ENCODE measurements at regions not wholly inside any gene's neighbourhood (a gene's known extent, or its start where the extent isn't known, plus 50 kb on each side); places are given as distances from the start of the nearest gene placed in this dataset.
"Not testable (repeated sequence)": the region's sequence is repeated elsewhere in the genome, so short reads cannot be mapped to it uniquely, and the experiment has no call there.

DNA sequence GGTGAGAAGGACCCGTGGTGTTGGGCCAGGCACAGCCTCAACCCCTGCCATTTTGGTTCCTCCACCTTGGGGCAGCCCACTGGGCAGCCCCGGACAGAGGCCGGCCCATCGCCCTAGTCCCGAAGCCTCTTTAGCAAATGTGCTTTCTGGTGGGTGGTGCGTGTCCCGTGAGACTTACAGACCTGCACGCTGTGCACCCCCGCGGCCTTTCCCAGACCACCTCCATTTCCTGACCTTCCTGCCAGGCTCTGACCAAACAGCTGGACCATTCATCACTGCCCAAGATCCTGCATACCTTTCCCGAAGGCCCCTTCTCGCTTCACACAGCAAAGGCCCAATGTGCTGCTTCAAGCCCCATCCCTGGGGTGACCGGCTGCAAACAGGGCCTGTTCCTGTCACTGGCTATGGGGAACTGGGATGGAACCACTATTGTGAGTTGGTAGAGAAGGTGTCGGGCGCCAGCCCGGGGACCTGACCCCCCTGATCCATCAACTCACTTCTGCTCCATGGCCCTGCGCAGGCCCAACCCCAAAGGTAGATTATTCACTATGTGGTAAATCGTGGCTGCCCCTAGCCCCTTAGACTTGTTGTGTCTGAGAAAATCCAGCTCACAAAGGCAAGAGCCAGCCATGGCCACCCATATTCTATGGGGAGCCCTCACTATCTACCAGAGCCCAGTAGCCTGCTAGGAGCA lies 341.0 kb downstream of the EIPR1 start:
- no peak overlapping the region for H3K4me3 Mint-ChIP-seq (ENCODE audit: unreplicated experiment)
- H3K36me3 Mint-ChIP-seq (ENCODE audit: low read depth) = no peaks in the 10 kb centered on the region
- peaks cover 11% of the 10 kb centered on the region for H3K4me1 Mint-ChIP-seq (ENCODE audit: low read depth)
- DNase-seq (ENCODE audit: low spot score) = no peak
- H3K9me3 Mint-ChIP-seq (ENCODE audit: low read depth) = peaks cover 2% of the 10 kb centered on the region
- TF ChIP-seq, protein P1, sequence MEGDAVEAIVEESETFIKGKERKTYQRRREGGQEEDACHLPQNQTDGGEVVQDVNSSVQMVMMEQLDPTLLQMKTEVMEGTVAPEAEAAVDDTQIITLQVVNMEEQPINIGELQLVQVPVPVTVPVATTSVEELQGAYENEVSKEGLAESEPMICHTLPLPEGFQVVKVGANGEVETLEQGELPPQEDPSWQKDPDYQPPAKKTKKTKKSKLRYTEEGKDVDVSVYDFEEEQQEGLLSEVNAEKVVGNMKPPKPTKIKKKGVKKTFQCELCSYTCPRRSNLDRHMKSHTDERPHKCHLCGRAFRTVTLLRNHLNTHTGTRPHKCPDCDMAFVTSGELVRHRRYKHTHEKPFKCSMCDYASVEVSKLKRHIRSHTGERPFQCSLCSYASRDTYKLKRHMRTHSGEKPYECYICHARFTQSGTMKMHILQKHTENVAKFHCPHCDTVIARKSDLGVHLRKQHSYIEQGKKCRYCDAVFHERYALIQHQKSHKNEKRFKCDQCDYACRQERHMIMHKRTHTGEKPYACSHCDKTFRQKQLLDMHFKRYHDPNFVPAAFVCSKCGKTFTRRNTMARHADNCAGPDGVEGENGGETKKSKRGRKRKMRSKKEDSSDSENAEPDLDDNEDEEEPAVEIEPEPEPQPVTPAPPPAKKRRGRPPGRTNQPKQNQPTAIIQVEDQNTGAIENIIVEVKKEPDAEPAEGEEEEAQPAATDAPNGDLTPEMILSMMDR (IDR thresholded peaks at IDR 0.05) = no peak
- H3K27me3 Mint-ChIP-seq (ENCODE audit: low read depth) = peaks cover 17% of the 10 kb centered on the region
- H3K27ac Mint-ChIP-seq (ENCODE audit: unreplicated experiment) = no peak overlapping the region

GRCh38 chr2:3035385-3036050 lies 342.1 kb downstream of the EIPR1 start:
- peaks cover 1% of the 10 kb centered on the region for H3K4me1 Mint-ChIP-seq (ENCODE audit: low read depth)
- no peak overlapping the region for H3K4me3 Mint-ChIP-seq (ENCODE audit: unreplicated experiment)
- H3K9me3 Mint-ChIP-seq (ENCODE audit: low read depth) = peaks cover 3% of the 10 kb centered on the region
- no peaks in the 10 kb centered on the region for H3K36me3 Mint-ChIP-seq (ENCODE audit: low read depth)
- H3K27me3 Mint-ChIP-seq (ENCODE audit: low read depth) = peaks cover 14% of the 10 kb centered on the region
- H3K27ac Mint-ChIP-seq (ENCODE audit: unreplicated experiment) = no peak overlapping the region
- no peak for DNase-seq (ENCODE audit: low spot score)
- TF ChIP-seq, protein P1 (IDR thresholded peaks at IDR 0.05) = no peak

DNA sequence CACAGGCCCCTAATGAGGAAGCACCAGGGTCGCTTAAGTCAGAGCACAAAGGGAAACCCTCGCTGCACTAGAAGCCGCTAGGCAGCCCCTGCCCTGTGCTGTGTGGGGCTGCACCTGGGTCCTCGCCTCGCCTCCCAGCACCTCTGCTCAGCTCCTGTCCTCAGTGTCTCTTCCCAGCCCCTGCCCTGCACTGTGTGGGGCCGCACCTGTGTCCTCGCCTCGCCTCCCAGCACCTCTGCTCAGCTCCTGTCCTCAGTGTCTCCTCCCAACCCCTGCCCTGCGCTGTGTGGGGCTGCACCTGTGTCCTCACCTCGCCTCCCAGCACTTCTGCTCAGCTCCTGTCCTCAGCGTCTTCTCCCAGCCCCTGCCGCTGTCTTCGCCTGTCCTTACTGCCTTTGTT lies 342.8 kb downstream of the EIPR1 start:
- H3K36me3 Mint-ChIP-seq (ENCODE audit: low read depth) = no peaks in the 10 kb centered on the region
- no peak for DNase-seq (ENCODE audit: low spot score)
- TF ChIP-seq, protein P1 (IDR thresholded peaks at IDR 0.05) = no peak
- H3K27ac Mint-ChIP-seq (ENCODE audit: unreplicated experiment) = no peak overlapping the region
- peaks cover 9% of the 10 kb centered on the region for H3K9me3 Mint-ChIP-seq (ENCODE audit: low read depth)
- H3K27me3 Mint-ChIP-seq (ENCODE audit: low read depth) = peaks cover 11% of the 10 kb centered on the region
- H3K4me3 Mint-ChIP-seq (ENCODE audit: unreplicated experiment) = no peak overlapping the region
- H3K4me1 Mint-ChIP-seq (ENCODE audit: low read depth) = no peaks in the 10 kb centered on the region

- no peak for DNase-seq (ENCODE audit: low spot score)
- H3K9me3 Mint-ChIP-seq (ENCODE audit: low read depth) = peaks cover 9% of the 10 kb centered on the region
- H3K36me3 Mint-ChIP-seq (ENCODE audit: low read depth) = no peaks in the 10 kb centered on the region
- peaks cover 10% of the 10 kb centered on the region for H3K27me3 Mint-ChIP-seq (ENCODE audit: low read depth)
- H3K27ac Mint-ChIP-seq (ENCODE audit: unreplicated experiment) = no peak overlapping the region
- no peaks in the 10 kb centered on the region for H3K4me1 Mint-ChIP-seq (ENCODE audit: low read depth)
- H3K4me3 Mint-ChIP-seq (ENCODE audit: unreplicated experiment) = no peak overlapping the region
- TF ChIP-seq, protein P1 (IDR thresholded peaks at IDR 0.05) = no peak
Observed at GRCh38 chr2:3034396-3034795, 343.2 kb downstream of the EIPR1 start.

- Mint-ChIP-seq H3K36me3 (ENCODE audit: low read depth) (no peaks in the 10 kb centered on the region), H3K27ac (ENCODE audit: unreplicated experiment) (no peak overlapping the region), H3K4me1 (ENCODE audit: low read depth) (no peaks in the 10 kb centered on the region), H3K27me3 (ENCODE audit: low read depth) (peaks cover 7% of the 10 kb centered on the region), H3K9me3 (ENCODE audit: low read depth) (peaks cover 6% of the 10 kb centered on the region), H3K4me3 (ENCODE audit: unreplicated experiment) (no peak overlapping the region)
- no peak for DNase-seq (ENCODE audit: low spot score)
- TF ChIP-seq, protein P1 (IDR thresholded peaks at IDR 0.05) = no peak
Observed at GRCh38 chr2:3033315-3033714, 344.3 kb downstream of the EIPR1 start.

- H3K27me3 Mint-ChIP-seq (ENCODE audit: low read depth); H3K9me3 Mint-ChIP-seq (ENCODE audit: low read depth); H3K4me1 Mint-ChIP-seq (ENCODE audit: low read depth); H3K36me3 Mint-ChIP-seq (ENCODE audit: low read depth); DNase-seq (ENCODE audit: low spot score); H3K27ac Mint-ChIP-seq (ENCODE audit: unreplicated experiment); H3K4me3 Mint-ChIP-seq (ENCODE audit: unreplicated experiment): not testable (repeated sequence)
Observed at GRCh38 chr2:3030791-3031190, 346.8 kb downstream of the EIPR1 start.

Data from chondrocyte (in vitro differentiated cells).